ENCODE measurements at regions not wholly inside any gene's neighbourhood (a gene's known extent, or its start where the extent isn't known, plus 50 kb on each side); places are given as distances from the start of the nearest gene placed in this dataset.

- TF ChIP-seq TAF1 (IDR thresholded peaks at IDR 0.05; ENCODE audit: low read depth, low read length): no peak
- TF ChIP-seq PAX5 (IDR thresholded peaks at IDR 0.05; ENCODE audit: insufficient read depth, low read length, severe bottlenecking): no peak
- TF ChIP-seq POLR2AphosphoS5 (IDR thresholded peaks at IDR 0.05; ENCODE audit: low read depth, low read length): no peak
- no peak for TF ChIP-seq POLR2A (IDR thresholded peaks at IDR 0.05; ENCODE audit: low read depth, low read length)
- no peak for TF ChIP-seq SPI1 (IDR thresholded peaks at IDR 0.05; ENCODE audit: low read depth, low read length)
- no peak for TF ChIP-seq POU2F2 (IDR thresholded peaks at IDR 0.05; ENCODE audit: low read depth, low read length)
Observed at GRCh38 chr5:97891971-97892370, 708.9 kb upstream of the RIOK2 start.
